ENCODE measurements at regions not wholly inside any gene's neighbourhood (a gene's known extent, or its start where the extent isn't known, plus 50 kb on each side); places are given as distances from the start of the nearest gene placed in this dataset.
A peak's percentile ranks its signal among the peaks of the same experiment; 100 is the strongest.

- Histone ChIP-seq H3K4me1 (peaks cover 5% of the 10 kb centered on the region), H3K9me3 (no peaks in the 10 kb centered on the region), H3K36me3 (no peaks in the 10 kb centered on the region), H3K27ac (no peak overlapping the region), H3K27me3 (no peaks in the 10 kb centered on the region), H3K4me3 (no peak overlapping the region)
- no peak for ATAC-seq
- intact Hi-C loops (cut with DNase I), result no loop called here
- no peak for DNase-seq
- TF ChIP-seq CTCF (IDR thresholded peaks at IDR 0.05), result no peak
Measured at GRCh38 chr17:65430209-65430833, 131.1 kb downstream of the AXIN2 start.

- DNase-seq (no peak), ATAC-seq (peak; percentile 13)
- intact Hi-C loops (cut with DNase I), result no loop called here
- H3K4me3 ChIP-seq, result no peak overlapping the region
- H3K36me3 ChIP-seq, result no peaks in the 10 kb centered on the region
- no peaks in the 10 kb centered on the region for H3K4me1 ChIP-seq
- H3K27ac ChIP-seq, result no peak overlapping the region
- H3K27me3 ChIP-seq, result no peaks in the 10 kb centered on the region
- TF ChIP-seq CTCF (IDR thresholded peaks at IDR 0.05), result peak; percentile 7
- H3K9me3 ChIP-seq, result no peaks in the 10 kb centered on the region
Measured at GRCh38 chr17:65423346-65424140, 137.9 kb downstream of the AXIN2 start.

GRCh38 chr17:65418622-65419021, 142.8 kb downstream of the AXIN2 start:
- no peaks in the 10 kb centered on the region for H3K27me3 ChIP-seq
- TF ChIP-seq CTCF (IDR thresholded peaks at IDR 0.05), result no peak
- H3K27ac ChIP-seq, result no peak overlapping the region
- no peaks in the 10 kb centered on the region for H3K36me3 ChIP-seq
- H3K4me3 ChIP-seq, result no peak overlapping the region
- intact Hi-C loops (cut with DNase I), result no loop called here
- no peaks in the 10 kb centered on the region for H3K9me3 ChIP-seq
- peak; percentile 57 for ATAC-seq
- H3K4me1 ChIP-seq, result no peaks in the 10 kb centered on the region
- DNase-seq, result no peak

- H3K36me3 ChIP-seq, result no peaks in the 10 kb centered on the region
- no peak for TF ChIP-seq CTCF (IDR thresholded peaks at IDR 0.05)
- ATAC-seq (no peak), DNase-seq (no peak)
- no peaks in the 10 kb centered on the region for H3K27me3 ChIP-seq
- no peaks in the 10 kb centered on the region for H3K9me3 ChIP-seq
- no peak overlapping the region for H3K4me3 ChIP-seq
- intact Hi-C loops (cut with DNase I), result no loop called here
- no peak overlapping the region for H3K27ac ChIP-seq
- no peaks in the 10 kb centered on the region for H3K4me1 ChIP-seq
Measured at GRCh38 chr17:65417406-65418221, 143.8 kb downstream of the AXIN2 start.

GRCh38 chr17:65415991-65416390, 145.5 kb downstream of the AXIN2 start:
- intact Hi-C loops (cut with DNase I), result no loop called here
- Histone ChIP-seq H3K36me3 (no peaks in the 10 kb centered on the region), H3K27me3 (no peaks in the 10 kb centered on the region), H3K9me3 (no peaks in the 10 kb centered on the region), H3K27ac (no peak overlapping the region), H3K4me3 (no peak overlapping the region), H3K4me1 (no peaks in the 10 kb centered on the region)
- ATAC-seq (no peak), DNase-seq (no peak)
- no peak for TF ChIP-seq CTCF (IDR thresholded peaks at IDR 0.05)
